ENCODE measurements at regions not wholly inside any gene's neighbourhood (a gene's known extent, or its start where the extent isn't known, plus 50 kb on each side); places are given as distances from the start of the nearest gene placed in this dataset.

DNA sequence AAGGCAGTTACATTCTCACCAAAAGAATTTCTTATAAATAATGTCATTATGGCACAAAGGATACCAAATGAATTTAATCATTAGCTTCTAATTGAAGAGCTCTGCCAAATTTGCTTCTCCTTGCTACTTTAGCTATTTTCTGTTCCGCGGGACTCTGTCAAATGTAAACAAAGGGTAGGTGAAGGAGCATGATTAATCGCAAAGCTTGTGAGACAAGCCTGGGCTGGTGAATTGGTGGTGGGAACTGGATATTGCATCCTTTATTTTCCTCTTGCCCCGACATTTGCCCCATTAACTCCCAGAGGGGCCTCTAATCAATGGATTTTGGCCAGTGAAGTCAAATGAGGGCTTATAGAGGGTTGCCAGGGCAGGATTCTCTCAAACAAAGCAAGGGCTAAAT, 234.2 kb upstream of the RFX3 start:
- no peaks in the 10 kb centered on the region for H3K36me3 Mint-ChIP-seq (ENCODE audit: unreplicated experiment)
- H3K27ac Mint-ChIP-seq (ENCODE audit: unreplicated experiment) = no peak overlapping the region
- no peaks in the 10 kb centered on the region for H3K27me3 Mint-ChIP-seq (ENCODE audit: unreplicated experiment)

DNA sequence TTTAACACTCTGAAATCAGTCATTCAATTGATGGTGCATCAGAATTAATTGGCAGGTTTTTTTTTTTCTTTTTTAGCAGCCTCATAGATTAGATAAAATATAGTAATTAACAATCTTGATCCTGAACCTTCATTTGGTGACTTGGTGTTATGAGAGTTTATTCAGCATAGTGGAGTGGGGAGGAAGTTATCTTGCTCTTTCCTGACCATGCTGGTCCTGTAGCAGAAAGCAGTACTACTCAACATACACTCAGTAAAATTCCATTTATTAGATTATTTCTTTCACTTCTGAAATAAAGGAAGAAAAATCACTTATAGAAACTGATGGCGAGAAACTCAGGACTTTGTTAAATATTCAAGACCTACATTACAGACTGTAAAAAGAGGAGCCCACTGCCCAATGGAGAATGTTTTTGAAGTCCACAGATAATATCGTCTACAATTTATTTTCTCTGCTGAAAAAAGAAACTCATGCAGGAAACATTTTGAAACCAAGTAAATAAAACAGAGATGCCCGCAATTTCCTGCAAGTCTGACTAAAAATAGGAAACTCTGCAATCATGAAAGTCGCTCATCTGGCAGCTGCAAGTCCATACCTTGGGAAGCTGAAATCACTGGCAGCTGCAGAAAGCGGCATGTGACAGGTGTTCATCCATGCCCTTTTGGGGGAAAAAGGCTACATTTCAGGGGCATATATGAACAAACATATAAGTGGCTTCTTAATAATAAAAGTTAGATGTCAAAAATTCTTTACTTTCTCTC, 233.2 kb upstream of the RFX3 start:
- Mint-ChIP-seq H3K27me3 (ENCODE audit: unreplicated experiment) (no peaks in the 10 kb centered on the region), H3K9me3 (ENCODE audit: unreplicated experiment) (peaks cover 6% of the 10 kb centered on the region), H3K36me3 (ENCODE audit: unreplicated experiment) (no peaks in the 10 kb centered on the region), H3K27ac (ENCODE audit: unreplicated experiment) (no peak overlapping the region), H3K4me3 (ENCODE audit: unreplicated experiment) (no peak overlapping the region), H3K4me1 (ENCODE audit: unreplicated experiment) (peaks cover 8% of the 10 kb centered on the region)
- TF ChIP-seq, protein P1, sequence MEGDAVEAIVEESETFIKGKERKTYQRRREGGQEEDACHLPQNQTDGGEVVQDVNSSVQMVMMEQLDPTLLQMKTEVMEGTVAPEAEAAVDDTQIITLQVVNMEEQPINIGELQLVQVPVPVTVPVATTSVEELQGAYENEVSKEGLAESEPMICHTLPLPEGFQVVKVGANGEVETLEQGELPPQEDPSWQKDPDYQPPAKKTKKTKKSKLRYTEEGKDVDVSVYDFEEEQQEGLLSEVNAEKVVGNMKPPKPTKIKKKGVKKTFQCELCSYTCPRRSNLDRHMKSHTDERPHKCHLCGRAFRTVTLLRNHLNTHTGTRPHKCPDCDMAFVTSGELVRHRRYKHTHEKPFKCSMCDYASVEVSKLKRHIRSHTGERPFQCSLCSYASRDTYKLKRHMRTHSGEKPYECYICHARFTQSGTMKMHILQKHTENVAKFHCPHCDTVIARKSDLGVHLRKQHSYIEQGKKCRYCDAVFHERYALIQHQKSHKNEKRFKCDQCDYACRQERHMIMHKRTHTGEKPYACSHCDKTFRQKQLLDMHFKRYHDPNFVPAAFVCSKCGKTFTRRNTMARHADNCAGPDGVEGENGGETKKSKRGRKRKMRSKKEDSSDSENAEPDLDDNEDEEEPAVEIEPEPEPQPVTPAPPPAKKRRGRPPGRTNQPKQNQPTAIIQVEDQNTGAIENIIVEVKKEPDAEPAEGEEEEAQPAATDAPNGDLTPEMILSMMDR (IDR thresholded peaks at IDR 0.05) = no peak
- no peak for DNase-seq (ENCODE audit: extremely low spot score, unreplicated experiment)

More for the DNA sequence above, 234.2 kb upstream of the RFX3 start:
- H3K9me3 Mint-ChIP-seq (ENCODE audit: unreplicated experiment) = peaks cover 6% of the 10 kb centered on the region
- peaks cover 8% of the 10 kb centered on the region for H3K4me1 Mint-ChIP-seq (ENCODE audit: unreplicated experiment)
- no peak overlapping the region for H3K4me3 Mint-ChIP-seq (ENCODE audit: unreplicated experiment)
- TF ChIP-seq, protein P1 (IDR thresholded peaks at IDR 0.05) = no peak
- no peak for DNase-seq (ENCODE audit: extremely low spot score, unreplicated experiment)

DNA sequence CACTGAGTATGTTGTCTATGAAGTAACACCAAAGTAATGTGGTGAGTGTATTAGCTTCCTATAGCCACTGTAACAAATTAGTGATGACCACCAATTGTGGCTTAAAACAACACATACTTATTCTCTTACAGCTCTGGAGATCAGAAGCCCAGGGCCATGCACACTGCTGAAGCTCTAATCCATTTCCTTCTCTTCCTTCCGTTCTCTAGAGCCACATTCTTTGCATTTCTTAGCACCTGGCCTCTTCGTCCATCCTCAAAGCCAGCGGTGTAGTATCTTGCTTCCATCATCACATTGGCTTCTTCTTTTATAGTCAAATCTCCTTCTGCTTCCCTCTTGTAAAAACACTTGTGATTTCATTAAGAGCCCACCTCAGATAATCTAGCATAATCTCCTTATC, 230.3 kb upstream of the RFX3 start:
- peaks cover 6% of the 10 kb centered on the region for H3K9me3 Mint-ChIP-seq (ENCODE audit: unreplicated experiment)
- H3K4me3 Mint-ChIP-seq (ENCODE audit: unreplicated experiment) = no peak overlapping the region
- no peaks in the 10 kb centered on the region for H3K27me3 Mint-ChIP-seq (ENCODE audit: unreplicated experiment)
- H3K4me1 Mint-ChIP-seq (ENCODE audit: unreplicated experiment) = peaks cover 21% of the 10 kb centered on the region
- no peak overlapping the region for H3K27ac Mint-ChIP-seq (ENCODE audit: unreplicated experiment)
- H3K36me3 Mint-ChIP-seq (ENCODE audit: unreplicated experiment) = no peaks in the 10 kb centered on the region
- TF ChIP-seq, protein P1 (IDR thresholded peaks at IDR 0.05) = no peak
- DNase-seq (ENCODE audit: extremely low spot score, unreplicated experiment) = no peak

DNA sequence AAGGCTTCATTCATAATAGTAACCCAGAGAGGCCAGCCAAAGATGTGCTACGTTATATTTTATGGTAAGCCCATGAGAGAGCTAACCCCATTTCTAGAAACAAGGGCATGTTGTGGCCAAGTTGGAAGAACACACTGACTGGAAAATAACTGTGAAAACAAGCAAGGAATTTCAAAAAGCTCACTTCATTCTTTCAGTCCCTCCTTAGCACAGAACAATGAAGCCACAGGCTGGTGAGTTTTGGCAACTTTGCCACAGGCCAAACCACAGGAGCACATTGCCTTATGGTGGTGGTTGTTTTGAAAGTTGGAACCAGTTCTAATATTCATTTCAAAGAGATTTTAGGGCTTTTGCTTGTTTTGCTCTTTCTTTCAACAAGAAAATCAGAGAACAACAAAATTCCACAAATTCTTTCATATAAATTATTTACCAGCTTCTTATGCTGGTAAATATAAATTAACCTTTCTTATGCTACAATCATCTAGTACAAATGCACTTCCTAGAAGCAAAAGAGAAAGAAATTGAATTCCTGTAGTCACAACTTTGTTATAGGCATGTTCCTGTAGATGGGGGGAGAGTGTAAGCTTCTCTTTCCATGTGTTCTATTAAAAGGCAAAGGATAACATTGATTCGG, 225.4 kb upstream of the RFX3 start:
- no peaks in the 10 kb centered on the region for H3K9me3 Mint-ChIP-seq (ENCODE audit: unreplicated experiment)
- peak overlapping the region; percentile 73 for H3K27ac Mint-ChIP-seq (ENCODE audit: unreplicated experiment)
- TF ChIP-seq, protein P1 (IDR thresholded peaks at IDR 0.05) = peak; percentile 38
- no peaks in the 10 kb centered on the region for H3K27me3 Mint-ChIP-seq (ENCODE audit: unreplicated experiment)
- no peak overlapping the region for H3K4me3 Mint-ChIP-seq (ENCODE audit: unreplicated experiment)
- DNase-seq (ENCODE audit: extremely low spot score, unreplicated experiment) = no peak
- H3K36me3 Mint-ChIP-seq (ENCODE audit: unreplicated experiment) = no peaks in the 10 kb centered on the region
- H3K4me1 Mint-ChIP-seq (ENCODE audit: unreplicated experiment) = peaks cover 34% of the 10 kb centered on the region

DNA sequence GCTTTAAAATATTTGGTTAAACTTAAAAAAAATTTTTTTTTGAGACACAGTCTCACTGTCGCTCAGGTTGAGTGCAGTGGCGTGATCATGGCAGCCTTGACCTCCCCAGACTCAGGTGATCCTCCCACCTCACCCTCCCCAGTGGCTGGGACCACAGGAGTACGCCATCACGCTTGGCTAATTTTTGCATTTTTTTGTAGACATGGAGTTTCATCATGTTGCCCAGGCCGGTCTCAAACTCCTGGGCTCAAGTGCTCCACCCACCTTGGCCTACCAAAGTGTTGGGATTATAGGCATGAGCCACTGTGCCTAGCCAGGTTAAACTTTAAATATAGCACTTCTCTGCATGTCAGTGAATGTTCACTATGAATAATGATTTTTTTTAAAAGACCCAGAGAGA, 224.5 kb upstream of the RFX3 start:
- DNase-seq (ENCODE audit: extremely low spot score, unreplicated experiment) = no peak
- Mint-ChIP-seq H3K36me3 (ENCODE audit: unreplicated experiment) (no peaks in the 10 kb centered on the region), H3K4me3 (ENCODE audit: unreplicated experiment) (no peak overlapping the region), H3K9me3 (ENCODE audit: unreplicated experiment) (no peaks in the 10 kb centered on the region), H3K27ac (ENCODE audit: unreplicated experiment) (peak overlapping the region; percentile 73), H3K27me3 (ENCODE audit: unreplicated experiment) (no peaks in the 10 kb centered on the region), H3K4me1 (ENCODE audit: unreplicated experiment) (peaks cover 37% of the 10 kb centered on the region)
- TF ChIP-seq, protein P1 (IDR thresholded peaks at IDR 0.05) = no peak
